ENCODE measurements at regions not wholly inside any gene's neighbourhood (a gene's known extent, or its start where the extent isn't known, plus 50 kb on each side); places are given as distances from the start of the nearest gene placed in this dataset.
"Not testable (repeated sequence)": the region's sequence is repeated elsewhere in the genome, so short reads cannot be mapped to it uniquely, and the experiment has no call there.

- not testable (repeated sequence) for TF ChIP-seq CTCF, EP300 (IDR thresholded peaks at IDR 0.05)
These were observed 215.3 kb upstream of the SDK2 start for GRCh38 chr17:73859439-73860008.
